Mucosa of gallbladder (tissue), 1 donor: ENCODE measurements at regions not wholly inside any gene's neighbourhood (a gene's known extent, or its start where the extent isn't known, plus 50 kb on each side); places are given as distances from the start of the nearest gene placed in this dataset.
"Not testable (repeated sequence)": the region's sequence is repeated elsewhere in the genome, so short reads cannot be mapped to it uniquely, and the experiment has no call there.

Source experiments
- DNase-seq: peaks from one replicate; pipeline ENCODE4 v3.0.0-alpha.2; 2020; ENCODE audit warnings: low spot score
- donor health status: DM: no; HTN: no; CAD: no.

- no peak for DNase-seq
These were observed 139.9 kb upstream of the ELL2 start for GRCh38 chr5:96101358-96102089.

GRCh38 chr5:96097488-96097887, 135.8 kb upstream of the ELL2 start:
- not testable (repeated sequence) for DNase-seq

GRCh38 chr5:96096724-96097123, 135.1 kb upstream of the ELL2 start:
- DNase-seq, result no peak

DNA sequence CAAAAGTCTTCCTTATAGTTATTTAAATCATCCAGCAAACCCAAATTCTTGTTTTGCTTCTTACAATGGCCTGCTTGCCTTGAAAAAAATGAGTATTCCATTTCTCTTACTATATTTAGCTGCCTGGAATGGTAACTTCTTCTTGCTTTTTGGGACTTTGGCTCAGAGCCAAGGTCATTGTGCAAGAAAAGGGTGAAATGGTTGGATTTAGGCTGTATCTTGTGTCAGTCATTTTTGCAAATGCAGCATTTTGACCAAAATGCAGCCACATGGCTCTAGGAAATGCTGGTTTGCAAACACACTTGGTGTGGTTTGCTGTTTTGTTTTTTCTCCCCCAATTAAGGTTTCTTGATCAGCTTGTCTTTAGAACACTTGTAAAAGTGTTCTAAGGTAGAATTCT, 133.3 kb upstream of the ELL2 start:
- DNase-seq, result no peak

- DNase-seq, result no peak
These were observed 132.3 kb upstream of the ELL2 start for GRCh38 chr5:96093890-96094381.

DNA sequence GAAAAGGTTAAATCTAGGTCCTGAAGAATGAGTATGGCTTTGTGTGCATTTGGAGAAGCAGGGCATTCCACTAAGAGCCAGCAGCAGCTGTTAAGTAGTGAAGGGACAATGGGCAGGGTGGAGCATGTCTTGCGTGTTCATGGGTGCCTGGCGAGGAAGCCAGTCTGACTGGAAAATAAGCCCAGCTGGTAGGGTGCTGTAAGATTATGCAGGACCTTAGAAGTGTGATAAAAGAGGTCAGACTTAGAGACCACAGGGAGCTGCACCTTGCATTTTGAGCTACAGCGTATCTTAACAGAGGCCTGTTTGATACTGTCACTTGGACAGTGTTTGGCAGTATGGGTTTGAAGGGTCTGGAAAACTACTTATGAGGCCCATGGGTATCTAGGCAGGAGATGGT, 131.7 kb upstream of the ELL2 start:
- no peak for DNase-seq

DNA sequence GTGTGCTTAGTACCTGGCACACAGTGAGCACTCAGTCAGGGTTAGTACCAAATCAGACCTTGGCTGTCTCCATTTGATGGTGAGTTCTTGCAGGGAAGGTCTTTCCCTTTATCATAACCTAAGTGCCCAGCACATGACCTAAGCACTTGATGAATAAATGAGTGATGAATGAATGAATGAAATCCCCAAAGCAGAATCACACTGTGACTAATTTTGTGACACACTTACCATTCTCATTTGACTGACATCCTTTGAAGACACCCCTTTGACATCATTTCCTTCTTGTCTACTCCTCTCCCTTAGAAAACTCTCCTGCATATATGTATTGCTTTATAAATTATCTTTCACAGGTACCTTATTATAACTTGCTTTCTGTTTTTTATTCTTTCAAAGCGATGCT, 130.2 kb upstream of the ELL2 start:
- no peak for DNase-seq

- DNase-seq, result no peak
These were observed 128.6 kb upstream of the ELL2 start for GRCh38 chr5:96090215-96090614.

GRCh38 chr5:96088706-96089498, 127.3 kb upstream of the ELL2 start:
- no peak for DNase-seq

DNA sequence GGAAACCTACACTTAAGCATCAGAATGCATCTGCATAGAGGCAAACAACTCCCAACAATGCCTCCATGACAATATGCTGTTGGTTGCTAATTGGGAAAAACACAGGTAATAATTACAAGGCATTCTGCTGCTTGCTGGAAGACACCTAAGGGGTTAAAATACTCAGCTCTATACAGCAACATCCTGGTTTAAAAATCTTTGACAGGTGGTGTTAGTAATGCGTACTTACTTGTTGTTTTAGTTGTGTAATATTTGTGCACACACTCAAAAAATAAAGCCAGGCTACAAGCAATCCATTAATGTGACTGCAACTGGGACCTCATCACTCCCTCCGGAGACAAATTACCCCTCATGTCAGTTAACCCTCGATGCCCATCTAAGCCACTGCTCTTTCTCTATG, 126.3 kb upstream of the ELL2 start:
- DNase-seq, result no peak

- no peak for DNase-seq
These were observed 123.3 kb upstream of the ELL2 start for GRCh38 chr5:96084874-96085506.

DNA sequence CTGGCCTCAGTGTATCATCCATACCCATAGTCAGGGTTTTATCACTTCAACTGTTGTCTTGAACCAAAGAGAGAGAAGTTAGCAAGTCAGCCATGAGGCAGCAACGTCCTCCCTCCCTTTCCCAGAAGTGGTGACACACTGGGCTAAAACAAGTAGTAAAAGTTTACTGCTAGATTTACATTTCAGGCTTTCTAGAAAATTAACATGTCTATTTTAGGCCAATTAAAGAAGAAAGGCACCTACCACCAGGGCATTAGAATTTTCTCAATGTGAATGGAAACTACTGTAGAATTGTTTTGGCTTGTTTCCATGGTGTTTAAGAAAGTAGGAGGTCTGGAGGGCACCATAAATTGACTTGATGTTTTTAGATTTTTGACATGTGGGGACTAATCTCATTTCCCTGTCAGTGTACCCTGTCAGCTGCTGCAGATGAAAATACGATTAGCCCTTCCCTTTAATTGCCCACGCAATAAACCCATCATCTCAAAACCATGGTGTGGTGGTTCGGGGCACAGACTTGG, 121.8 kb upstream of the ELL2 start:
- no peak for DNase-seq

DNA sequence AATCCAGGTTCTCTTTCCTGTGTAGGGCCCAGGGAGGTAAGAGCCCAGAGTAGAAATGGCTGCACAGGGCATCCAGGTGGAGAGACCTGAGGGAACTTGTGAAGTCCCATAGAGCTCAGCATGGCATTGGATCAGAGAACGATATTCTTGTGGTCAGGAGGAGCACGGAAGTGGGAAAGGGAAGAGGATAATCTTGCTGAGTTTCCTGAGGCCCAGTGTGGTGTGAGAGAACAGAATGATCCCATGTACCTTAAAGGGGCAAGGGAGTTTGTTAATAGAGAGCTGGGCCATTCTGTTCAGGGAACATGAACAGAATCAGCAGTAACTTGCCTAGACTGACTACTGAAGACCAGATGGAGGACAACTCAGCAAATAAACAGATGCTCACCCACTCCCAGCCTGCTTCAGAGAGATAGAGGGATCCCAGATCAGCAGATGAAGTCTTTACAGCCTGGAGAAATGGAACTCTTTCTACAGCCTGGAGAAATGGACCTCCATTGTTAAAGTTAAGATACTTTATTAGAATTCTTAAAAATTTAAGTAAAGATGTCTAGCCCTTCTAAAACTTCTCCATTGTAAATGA, 119.7 kb upstream of the ELL2 start:
- DNase-seq, result no peak

DNA sequence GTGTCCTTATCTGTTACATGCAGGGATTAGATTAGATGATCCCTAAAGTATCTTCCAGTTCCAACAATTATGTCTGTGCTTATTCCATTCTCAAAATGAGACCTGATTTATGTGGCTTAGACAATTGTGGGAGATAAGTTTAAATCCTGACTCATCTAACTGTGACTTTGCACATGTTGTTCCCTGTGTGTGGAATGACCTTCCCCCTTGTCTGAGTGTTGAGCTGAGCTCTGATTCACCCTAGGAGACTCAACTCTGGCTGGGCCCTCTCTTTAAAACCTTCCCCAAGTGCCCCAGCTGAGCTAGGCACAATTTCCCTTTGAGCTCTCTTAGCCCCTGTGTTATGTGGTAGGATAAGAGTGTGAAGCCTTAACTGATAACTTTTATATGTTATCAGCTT, 118.9 kb upstream of the ELL2 start:
- DNase-seq, result no peak

DNA sequence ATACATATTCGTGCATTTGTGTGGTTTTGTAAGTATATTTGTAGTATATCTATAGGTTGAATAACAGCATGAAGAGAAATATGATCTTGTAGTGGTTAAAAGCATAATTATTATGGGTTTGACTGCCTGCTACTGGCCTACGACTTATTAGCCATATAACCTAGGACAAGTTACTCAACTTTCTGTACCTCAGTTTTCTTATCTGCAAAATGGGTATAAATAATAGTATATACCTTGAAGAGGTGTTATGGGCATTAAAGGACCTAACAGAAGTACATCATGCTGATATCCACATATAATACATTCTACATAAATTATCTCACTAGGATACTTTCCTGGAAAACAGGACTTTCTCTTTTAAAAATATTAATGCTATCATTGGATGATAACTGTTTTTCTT, 118.3 kb upstream of the ELL2 start:
- DNase-seq, result no peak

DNA sequence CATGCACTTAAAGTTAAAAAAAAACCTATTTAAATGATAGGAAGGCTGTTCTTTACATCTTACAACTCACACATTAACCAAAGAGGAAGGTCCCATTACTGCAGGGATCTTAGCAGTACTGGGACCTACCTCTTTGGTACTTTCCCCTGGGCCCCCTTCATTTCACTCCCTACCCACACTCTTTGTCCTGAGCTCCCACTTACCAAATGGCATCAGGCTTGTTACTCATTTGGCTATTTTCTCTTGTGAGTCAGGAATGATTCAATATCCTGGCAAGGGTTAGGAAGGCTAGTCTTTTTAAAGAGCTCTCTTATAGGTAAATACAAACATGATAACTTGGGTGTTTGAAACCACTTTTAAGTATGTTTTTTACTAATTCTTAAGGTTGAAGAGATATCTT, 117.4 kb upstream of the ELL2 start:
- DNase-seq, result no peak

DNA sequence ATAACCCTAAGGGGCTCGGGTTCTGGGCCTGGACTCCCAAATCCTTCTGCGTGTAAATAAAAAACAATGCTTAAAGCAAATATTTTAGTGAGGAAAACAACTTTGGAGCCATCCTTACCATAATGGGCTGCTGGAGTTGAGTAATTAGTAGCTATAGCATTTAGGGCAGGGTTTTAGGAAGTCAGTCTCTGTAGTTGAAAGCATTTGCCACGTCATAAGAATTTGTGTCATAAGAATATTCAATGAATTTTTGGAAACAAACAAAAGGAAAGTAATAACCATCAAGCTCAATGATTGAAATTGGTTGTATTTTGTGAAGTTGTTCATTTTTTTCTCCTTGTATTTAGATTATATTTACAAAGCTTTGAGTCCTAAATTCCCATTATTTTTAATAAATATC, 114.8 kb upstream of the ELL2 start:
- no peak for DNase-seq

DNA sequence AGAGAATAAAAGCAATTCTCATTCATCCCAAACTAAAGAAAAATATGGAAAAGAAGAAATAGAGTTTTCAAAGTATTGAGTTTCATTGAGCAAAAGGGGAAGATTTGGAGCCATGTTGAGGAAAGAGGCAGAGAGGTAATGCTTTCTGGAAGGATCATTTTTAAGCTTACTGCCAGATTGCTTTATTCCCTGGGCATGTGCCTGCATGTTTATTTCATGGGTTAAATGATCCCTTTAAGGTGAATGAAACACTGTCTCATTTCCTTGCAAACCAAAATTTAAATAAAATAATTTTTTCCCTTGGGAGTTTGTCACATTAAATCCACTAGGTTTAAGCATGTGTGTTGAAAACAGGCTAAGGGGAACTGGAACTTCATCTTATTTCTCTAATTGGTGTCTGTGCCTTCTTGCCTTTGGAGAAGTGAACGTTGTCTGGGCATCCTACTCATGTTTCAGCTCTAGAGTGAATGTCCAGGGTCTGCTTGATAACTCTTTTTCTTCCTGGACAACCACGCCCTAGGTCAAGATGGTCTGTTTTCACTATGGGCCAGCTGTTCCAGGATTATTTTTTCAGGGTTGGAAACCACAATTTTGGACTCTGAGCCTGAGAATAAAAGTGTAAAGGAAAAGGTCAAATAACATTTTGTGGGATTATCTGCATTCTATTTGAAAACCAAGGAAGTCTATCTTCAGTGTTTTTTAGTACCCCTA, 114.1 kb upstream of the ELL2 start:
- no peak for DNase-seq

DNA sequence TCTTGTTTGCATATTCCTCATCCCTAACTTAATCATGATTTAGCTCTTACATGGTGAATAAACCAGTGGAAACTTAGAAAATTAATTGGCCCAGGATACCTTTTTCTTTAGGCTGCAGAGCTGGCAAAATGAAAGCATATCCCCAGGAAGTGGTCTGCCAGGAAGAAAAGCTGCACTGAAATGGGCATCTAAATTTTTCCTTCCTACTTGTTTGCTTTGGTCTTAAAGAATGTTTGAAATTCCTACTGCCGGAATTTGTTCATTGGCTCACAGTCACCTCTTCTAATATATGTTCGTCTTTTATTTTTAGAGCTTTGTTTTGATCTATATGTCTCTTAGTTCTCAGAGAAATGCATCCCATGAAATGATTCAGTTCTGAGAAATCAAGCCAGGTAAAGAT, 113.2 kb upstream of the ELL2 start:
- no peak for DNase-seq

DNA sequence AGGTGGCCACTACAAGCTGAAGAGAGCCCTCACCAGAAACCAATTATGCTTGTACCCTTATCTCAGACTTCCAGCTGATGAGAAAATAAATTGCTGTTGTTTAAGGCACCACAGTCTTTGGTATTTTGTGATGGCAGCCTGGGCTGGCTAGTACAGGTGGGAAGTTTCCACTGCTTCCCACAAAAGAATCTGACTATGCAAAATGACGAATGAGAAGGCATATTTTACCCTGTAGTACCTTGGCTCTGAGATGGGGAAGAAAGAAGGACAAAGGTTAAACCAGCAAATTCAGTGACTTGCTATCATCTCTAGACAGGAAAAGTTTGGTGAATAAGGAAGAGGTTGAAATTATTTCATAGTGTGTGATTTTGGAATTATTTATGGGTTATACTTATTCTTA, 112.8 kb upstream of the ELL2 start:
- DNase-seq, result no peak

DNA sequence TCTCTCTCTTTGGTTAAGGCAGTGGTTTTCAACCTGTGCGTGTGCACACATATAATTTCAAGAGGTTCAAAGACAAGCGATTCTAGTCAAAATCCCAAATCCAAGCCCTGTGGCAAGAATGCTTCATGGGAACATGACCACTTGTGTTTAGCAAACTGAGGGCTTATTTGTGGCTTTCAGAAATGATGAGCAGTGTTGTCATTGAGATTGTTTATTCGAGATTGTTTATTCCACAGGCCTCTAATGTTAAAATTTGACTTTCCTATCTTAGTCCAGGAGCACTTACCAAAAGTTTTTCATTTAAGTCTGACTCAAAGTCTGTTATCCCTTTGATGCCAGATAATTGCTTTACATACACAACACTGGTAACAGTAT, 111.1 kb upstream of the ELL2 start:
- DNase-seq, result no peak
